ENCODE measurements at regions not wholly inside any gene's neighbourhood (a gene's known extent, or its start where the extent isn't known, plus 50 kb on each side); places are given as distances from the start of the nearest gene placed in this dataset.

DNA sequence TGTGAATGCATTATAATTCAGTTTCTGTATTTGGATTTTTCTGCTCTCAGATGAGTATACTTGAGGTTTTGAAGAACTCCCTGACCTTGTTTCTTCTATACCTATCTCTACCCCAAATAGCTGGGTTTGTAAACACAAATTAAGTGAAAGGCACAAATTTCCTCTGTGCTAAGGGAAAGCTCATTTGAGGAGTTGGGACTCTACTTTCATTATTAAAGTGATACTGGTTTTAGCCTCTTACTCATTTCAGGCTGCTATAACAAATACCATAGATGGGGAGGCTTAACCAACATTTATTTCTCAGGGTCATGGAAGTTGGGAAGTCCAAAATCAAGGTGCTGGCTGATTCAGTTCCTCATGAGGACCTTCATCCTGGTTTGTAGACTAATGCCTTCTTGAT is 97.2 kb upstream of the ANKH start:
- DNase-seq: no peak

DNA sequence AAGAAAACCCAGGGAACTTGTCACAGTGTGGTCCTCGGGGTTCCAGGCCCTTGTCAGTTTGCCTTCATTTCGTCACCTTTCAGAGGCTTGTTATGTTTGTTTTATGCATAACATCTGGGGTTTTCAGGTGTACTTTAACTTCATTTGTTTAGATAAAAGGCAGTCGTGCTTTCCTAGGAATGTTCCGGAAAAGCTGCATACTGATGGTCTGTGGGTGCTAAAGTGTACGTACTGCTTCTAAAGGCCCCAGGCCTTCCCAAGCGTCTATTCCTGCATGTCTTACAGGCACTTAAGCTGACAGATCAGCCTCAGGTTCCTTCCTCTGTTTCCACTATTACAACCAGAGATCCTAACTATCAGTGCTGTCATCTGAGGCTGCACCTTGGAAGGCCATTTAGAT is 95.6 kb upstream of the ANKH start:
- no peak for DNase-seq

GRCh38 chr5:14965815-14966214 is 94.2 kb upstream of the ANKH start:
- no peak for DNase-seq

DNA sequence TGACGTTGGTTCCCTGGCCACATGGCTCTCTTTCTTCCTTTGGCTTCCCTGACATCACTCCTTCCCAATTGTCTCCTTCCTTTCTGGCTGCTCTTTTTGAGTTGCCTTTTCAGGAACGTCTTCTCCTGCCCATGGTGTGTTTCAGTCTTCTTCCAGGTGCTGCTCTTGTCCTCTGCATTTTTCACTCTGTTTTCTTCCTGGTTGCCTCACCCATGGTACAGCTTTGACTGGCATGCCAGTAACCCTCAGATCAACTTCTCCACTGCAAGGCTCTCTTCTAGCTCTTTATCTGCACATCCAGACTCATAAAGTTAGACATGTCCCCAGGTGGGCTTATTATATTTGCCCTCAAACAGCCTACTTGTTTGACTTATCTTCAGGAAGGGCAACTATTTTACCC is 91.0 kb upstream of the ANKH start:
- no peak for DNase-seq

GRCh38 chr5:14960120-14960462 is 88.5 kb upstream of the ANKH start:
- DNase-seq: no peak

DNA sequence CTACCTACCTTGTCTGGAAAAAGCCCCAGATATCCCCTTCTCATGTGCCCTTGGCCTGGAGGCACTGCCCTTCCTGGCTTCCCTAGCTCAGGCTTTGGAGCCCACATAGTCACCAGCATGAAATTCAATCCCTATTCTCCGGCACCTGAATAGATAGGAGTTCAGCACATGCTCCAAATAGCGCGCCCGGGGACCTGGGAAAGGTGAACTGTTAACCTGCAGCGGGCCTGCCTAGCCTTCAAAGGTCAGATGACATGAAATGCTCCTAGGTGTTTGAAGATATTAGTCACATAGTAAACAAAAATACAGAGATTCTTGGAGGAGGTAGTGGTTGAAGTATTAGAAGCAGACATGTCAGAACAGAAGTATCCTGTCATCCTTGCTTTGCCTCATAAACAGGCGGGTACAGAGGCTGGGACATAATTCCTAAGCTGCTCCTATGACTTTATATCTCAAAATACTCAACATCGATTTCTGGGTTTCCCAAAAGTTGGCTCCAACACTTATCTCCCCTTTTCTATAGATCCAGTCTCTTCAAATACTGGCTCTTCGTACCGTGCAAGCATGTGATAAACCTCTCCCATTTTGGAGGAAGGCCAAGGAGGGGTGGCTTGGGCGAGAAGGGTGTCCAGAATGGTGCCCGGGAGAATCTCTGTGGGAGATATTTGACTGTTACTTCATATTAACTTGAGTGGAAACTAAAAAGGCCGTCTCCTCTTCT is 88.0 kb upstream of the ANKH start:
- DNase-seq: no peak

GRCh38 chr5:14958188-14958587 is 86.6 kb upstream of the ANKH start:
- peak; percentile 28 for DNase-seq

- DNase-seq: no peak
Measured at GRCh38 chr5:14956423-14957046, 85.0 kb upstream of the ANKH start.

GRCh38 chr5:14954616-14955343 is 83.2 kb upstream of the ANKH start:
- no peak for DNase-seq

DNA sequence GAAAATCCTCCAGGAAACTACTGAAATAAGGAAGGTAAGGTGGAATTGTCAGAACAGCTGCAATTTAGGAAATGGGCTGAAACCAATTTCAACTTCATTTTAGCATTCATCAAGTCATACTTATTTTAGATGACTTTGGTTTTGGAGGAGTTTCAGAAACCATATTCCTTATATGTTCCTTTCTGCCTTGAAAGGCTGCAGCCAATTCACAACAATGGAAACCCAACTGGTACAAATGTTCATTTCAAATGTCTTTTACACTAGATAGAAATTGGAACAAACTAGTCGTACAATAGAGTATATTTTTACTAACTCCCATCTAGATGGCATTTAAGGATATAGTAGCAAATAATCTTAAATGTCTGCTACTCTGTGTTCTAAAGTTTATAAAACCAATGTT is 82.6 kb upstream of the ANKH start:
- DNase-seq: no peak

DNA sequence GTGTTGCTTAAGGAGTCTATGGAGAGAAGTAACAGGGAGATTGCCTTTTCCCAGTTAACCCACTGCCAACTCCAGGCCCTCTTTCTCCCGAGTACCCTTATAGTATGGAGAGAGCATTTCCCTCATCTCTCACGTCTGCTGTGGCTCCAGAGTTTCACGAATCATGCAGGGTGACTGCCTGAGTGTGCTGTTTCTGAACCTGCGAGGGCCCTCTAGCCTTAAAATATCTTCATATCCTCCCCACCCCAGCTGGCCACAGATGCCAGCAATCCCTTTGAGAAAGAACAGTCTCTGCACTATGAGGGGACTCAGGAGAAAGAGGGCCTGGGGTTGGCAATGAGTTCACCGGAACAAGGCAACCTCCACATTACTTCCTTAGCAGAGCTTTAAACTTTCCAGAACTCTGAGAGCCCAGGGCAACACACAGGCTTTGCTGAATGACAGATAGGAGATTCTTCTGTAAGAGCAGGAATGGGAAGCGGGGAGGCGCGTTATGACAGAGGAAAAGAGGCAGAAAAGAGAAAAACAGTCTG is 81.6 kb upstream of the ANKH start:
- DNase-seq: no peak

- DNase-seq: no peak
Measured at GRCh38 chr5:14948383-14948782, 76.8 kb upstream of the ANKH start.

- no peak for DNase-seq
Measured at GRCh38 chr5:14946815-14947620, 75.4 kb upstream of the ANKH start.

- DNase-seq: no peak
Measured at GRCh38 chr5:14945450-14945849, 73.9 kb upstream of the ANKH start.

DNA sequence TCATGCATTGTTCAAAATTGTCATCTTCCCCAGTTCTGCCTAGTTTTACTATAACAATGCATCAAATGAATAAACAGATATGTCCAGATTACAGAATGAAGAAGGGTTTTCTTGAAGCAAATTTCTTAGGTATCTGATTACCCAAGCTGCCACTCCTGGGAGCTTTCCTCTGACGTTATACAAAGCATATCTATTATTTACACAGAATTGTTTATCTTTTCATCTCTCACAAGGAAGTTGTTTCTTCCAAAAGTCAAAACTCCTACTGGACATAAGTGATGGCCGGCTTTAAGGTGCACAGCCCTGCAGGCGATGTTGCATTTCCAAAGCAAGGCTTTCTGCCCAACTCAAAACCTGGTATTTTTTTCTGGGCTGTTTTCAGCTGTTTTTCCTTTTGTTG is 73.4 kb upstream of the ANKH start:
- DNase-seq: no peak

DNA sequence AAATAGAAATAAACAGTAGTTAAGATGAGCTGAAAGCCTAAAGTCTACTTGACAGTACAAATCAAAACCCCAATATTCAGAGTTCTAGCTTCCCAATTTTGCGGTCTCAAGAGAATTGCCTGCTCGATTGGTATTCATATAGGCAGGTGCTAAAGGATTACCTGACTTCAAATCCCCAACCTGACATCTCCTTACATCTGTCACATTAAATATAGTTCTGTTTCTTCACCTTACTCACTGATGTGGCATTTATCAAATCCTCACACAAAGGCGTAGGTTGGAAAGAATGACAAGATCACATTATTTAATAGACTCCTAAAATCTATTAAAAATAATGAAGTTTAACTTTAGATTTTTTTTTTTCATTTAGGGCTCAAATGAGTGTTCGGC is 72.8 kb upstream of the ANKH start:
- DNase-seq: no peak

DNA sequence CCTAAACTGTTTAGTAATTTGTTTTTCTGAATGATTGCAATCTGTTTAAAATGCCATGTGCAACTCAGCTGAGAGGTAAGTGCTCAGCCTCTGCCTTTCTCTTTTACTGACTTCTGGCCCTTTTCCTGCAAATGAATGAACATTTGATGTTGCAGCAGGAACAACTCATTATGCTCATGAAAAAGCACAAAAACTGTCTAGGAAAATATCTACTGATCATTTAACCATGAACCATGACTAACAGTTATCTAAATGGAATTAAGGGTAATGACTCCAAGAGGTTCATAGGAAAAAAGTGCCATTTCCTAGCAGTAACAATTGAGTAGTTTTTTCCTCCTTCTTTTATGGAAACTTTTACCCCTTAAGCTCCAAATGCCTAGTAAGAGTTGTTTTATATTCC is 70.6 kb upstream of the ANKH start:
- no peak for DNase-seq

GRCh38 chr5:14937254-14937653 is 65.7 kb upstream of the ANKH start:
- no peak for DNase-seq

DNA sequence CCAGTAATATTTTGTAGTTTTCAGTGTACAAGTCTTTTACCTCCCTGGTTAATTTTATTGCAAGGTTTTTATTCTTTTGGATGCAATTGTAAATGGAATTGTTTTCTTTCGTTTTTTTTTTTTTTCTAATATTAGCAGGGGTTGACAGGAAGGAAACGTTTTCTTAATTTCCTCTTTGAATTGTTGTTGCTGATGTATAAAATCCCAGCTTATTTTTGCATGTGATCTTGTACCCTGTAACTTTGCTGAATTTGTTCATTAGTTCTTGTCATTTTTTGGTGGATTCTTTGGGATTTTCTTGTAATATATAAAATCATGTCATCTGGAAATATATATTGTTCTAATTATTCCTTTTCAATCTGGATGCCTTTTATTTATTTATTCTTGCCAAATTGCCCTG is 65.0 kb upstream of the ANKH start:
- DNase-seq: no peak

DNA sequence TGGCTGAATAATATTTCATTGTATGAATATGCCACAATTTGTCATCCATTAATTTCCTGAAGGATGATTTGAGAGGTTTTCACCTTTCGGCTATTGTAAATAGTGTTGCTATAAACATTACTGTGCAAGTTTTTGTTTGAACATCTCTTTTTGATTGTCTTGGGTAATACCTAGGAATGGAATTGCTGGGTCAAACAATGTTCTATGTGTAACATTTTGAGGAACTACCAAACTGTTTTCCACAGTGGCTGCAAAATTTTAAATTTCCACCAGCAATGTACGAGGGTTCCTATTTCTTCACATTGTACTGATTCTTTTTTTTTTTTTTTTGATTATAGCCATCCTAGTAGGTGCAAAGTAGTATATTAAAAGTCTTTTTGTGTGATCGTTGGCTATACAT is 63.8 kb upstream of the ANKH start:
- no peak for DNase-seq

GRCh38 chr5:14932902-14933469 is 61.4 kb upstream of the ANKH start:
- no peak for DNase-seq

DNA sequence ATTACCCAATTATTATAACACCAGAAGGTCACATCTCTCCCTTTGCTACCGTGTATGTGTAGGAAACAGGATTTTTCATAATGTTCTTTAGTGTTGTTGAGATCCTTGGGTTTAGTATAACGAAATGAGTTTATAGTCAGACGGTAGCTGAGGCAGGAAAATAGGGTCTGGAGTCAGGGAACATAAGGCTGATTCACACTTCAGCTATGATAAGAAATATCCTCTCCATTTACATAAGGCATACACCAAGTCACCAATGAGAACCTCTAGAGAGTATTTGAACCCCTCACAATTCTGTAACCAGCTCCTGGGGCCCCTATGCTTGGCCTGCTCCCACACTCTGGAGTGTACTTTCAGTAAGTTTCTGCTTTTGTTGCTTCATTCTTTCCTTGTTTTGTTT is 58.9 kb upstream of the ANKH start:
- DNase-seq: no peak

All from NCI-H226 (cell line).